GM21737 (cell line): ENCODE measurements at regions not wholly inside any gene's neighbourhood (a gene's known extent, or its start where the extent isn't known, plus 50 kb on each side); places are given as distances from the start of the nearest gene placed in this dataset.

ENCODE experiments used
- ATAC-seq: cut with Tn5 transposase; IDR thresholded peaks from one replicate; pipeline ENCODE4 v1.9.1; 2021; ENCODE audit warnings: mild to moderate bottlenecking, moderate library complexity; ENCODE audit not compliant: unreplicated experiment

- no peak for ATAC-seq
Measured at GRCh38 chr18:73923866-73924265, 223.8 kb downstream of the FBXO15 start.

GRCh38 chr18:73920033-73920432 lies 227.6 kb downstream of the FBXO15 start:
- no peak for ATAC-seq

GRCh38 chr18:73918816-73919215 lies 228.8 kb downstream of the FBXO15 start:
- ATAC-seq, result no peak

GRCh38 chr18:73917046-73917445 lies 230.6 kb downstream of the FBXO15 start:
- ATAC-seq, result no peak

- no peak for ATAC-seq
Measured at GRCh38 chr18:73913505-73913904, 234.1 kb downstream of the FBXO15 start.

GRCh38 chr18:73908323-73908722 lies 239.3 kb downstream of the FBXO15 start:
- ATAC-seq, result no peak

GRCh38 chr18:73901566-73901965 lies 246.1 kb downstream of the FBXO15 start:
- no peak for ATAC-seq

- ATAC-seq, result no peak
Measured at GRCh38 chr18:73901151-73901550, 246.5 kb downstream of the FBXO15 start.

GRCh38 chr18:73900106-73900835 lies 247.4 kb downstream of the FBXO15 start:
- no peak for ATAC-seq

- no peak for ATAC-seq
Measured at GRCh38 chr18:73897517-73897916, 250.1 kb downstream of the FBXO15 start.

GRCh38 chr18:73896685-73897084 lies 250.9 kb downstream of the FBXO15 start:
- ATAC-seq, result no peak

GRCh38 chr18:73895701-73896100 lies 251.9 kb downstream of the FBXO15 start:
- no peak for ATAC-seq

- ATAC-seq, result no peak
Measured at GRCh38 chr18:73893880-73894279, 253.8 kb downstream of the FBXO15 start.

GRCh38 chr18:73891572-73892421 lies 255.8 kb downstream of the FBXO15 start:
- no peak for ATAC-seq

GRCh38 chr18:73888565-73888964 lies 259.1 kb downstream of the FBXO15 start:
- ATAC-seq, result no peak

- no peak for ATAC-seq
Measured at GRCh38 chr18:73887801-73888200, 259.8 kb downstream of the FBXO15 start.

GRCh38 chr18:73884868-73885267 lies 262.8 kb downstream of the FBXO15 start:
- ATAC-seq, result no peak

GRCh38 chr18:73881396-73881917 lies 266.2 kb downstream of the FBXO15 start:
- ATAC-seq, result no peak

GRCh38 chr18:73880387-73880786 lies 267.2 kb downstream of the FBXO15 start:
- no peak for ATAC-seq

GRCh38 chr18:73879766-73880165 lies 267.9 kb downstream of the FBXO15 start:
- ATAC-seq, result no peak

GRCh38 chr18:73879328-73879727 lies 268.3 kb downstream of the FBXO15 start:
- no peak for ATAC-seq

- no peak for ATAC-seq
Measured at GRCh38 chr18:73869182-73869581, 278.5 kb downstream of the FBXO15 start.
